SIG-M5 treated with dmso at 0.1 percent for 504 hours (cell line): ENCODE measurements at regions not wholly inside any gene's neighbourhood (a gene's known extent, or its start where the extent isn't known, plus 50 kb on each side); places are given as distances from the start of the nearest gene placed in this dataset.
"Not testable (repeated sequence)": the region's sequence is repeated elsewhere in the genome, so short reads cannot be mapped to it uniquely, and the experiment has no call there.

ENCODE experiments used
- DNase-seq: peaks from one replicate; lab custom pipeline; 2025; ENCODE audit not compliant: unreplicated experiment; lab: John Stamatoyannopoulos, UW

- not testable (repeated sequence) for DNase-seq
Observed at GRCh38 chr17:30713805-30714204, 110.7 kb downstream of the CRLF3 start.

GRCh38 chr17:30712859-30713258, 111.6 kb downstream of the CRLF3 start:
- DNase-seq = not testable (repeated sequence)

- DNase-seq = not testable (repeated sequence)
Observed at GRCh38 chr17:30711626-30712507, 112.6 kb downstream of the CRLF3 start.

DNA sequence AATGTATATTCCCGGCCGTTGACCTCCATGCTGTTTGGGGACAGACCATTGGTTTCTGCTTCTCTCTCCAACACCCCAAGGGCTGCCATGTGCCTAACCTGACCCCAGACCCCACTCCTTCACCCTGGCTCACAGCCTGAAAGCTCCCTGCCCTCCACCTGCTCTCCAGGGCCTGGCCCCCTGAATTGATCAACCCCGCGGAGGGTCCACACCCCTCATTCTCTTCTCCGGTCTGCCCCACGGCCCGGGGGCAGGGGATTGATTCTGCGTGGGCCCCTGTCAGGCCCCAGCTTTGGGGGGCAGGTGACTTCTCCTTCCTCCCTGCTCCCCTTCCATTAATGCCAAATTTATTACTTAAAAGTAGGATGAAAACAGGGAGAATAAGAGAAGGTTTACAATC, 113.3 kb downstream of the CRLF3 start:
- DNase-seq = not testable (repeated sequence)

GRCh38 chr17:30710276-30711088, 114.0 kb downstream of the CRLF3 start:
- not testable (repeated sequence) for DNase-seq

GRCh38 chr17:30709561-30710275, 114.8 kb downstream of the CRLF3 start:
- not testable (repeated sequence) for DNase-seq

- DNase-seq = not testable (repeated sequence)
Observed at GRCh38 chr17:30709096-30709495, 115.4 kb downstream of the CRLF3 start.

- DNase-seq = peak; percentile 84
Observed at GRCh38 chr17:30708241-30709078, 116.0 kb downstream of the CRLF3 start.

DNA sequence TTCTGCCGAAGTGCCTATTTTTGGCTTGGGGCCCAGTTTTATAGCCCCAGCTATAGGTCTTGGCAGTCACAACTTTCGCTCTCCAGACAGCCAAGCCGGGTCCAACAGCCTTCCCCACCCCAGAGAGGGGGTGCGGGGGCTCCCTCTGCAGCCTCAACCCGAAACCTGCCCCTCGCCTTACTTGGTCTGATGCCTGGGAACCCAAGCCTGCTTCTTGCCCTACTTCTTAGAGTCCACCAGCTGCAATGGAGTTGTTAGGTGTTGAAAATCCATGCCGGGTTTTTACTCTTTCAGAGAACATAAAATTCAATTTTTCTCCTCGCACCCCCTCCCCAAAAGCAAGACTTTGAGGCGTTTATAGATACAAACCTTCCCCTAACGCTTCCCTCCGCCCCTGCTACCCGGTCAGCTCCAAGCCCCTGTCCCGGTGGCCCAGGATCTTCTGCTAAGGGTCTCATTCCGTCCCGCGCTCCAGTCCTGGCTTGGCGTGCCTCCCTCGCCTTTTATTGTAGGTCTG, 116.7 kb downstream of the CRLF3 start:
- DNase-seq = not testable (repeated sequence)

DNA sequence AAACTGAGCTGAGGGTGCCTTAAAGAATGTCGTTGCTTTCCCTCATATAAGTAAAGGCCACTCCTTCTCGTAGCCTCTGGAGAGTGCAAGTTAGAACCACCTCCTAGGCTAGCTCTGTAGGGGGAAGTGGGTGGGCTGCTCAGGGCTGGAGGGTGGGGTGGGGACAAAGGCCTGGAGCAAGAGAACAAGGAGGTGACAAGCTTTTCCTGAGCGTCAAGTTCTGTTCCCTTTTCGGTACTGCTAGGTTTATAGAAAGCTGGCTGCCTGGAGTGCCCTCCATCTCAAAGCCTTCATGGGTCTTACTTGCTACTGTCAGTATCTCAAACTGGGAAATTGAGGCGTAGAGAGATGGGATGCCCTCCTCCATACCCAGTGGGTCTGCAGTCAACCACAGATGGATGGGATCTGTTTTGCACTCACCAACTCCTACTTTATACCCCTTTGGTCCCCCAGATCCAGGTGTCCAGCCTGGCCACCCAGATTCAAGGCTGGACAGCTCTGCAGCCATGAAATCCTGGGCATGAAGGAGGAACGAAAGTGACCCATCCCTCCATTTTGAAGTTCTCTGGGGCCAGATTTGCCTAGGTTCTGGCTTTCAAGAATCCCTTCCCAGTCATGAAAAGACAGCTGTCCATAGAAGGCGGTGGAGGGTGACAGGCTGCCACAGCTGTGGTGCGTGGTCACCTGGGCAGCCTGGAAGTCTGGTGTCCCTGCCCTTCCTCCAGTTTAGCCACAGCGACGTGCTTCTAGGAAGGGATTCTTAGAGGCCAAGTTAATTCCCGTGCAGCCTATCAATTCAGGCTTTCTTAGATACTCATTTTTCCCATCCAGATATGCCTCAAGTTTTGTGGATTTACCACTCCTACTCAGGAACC, 117.8 kb downstream of the CRLF3 start:
- DNase-seq = peak; percentile 73

- DNase-seq = not testable (repeated sequence)
Observed at GRCh38 chr17:30706004-30706403, 118.5 kb downstream of the CRLF3 start.

DNA sequence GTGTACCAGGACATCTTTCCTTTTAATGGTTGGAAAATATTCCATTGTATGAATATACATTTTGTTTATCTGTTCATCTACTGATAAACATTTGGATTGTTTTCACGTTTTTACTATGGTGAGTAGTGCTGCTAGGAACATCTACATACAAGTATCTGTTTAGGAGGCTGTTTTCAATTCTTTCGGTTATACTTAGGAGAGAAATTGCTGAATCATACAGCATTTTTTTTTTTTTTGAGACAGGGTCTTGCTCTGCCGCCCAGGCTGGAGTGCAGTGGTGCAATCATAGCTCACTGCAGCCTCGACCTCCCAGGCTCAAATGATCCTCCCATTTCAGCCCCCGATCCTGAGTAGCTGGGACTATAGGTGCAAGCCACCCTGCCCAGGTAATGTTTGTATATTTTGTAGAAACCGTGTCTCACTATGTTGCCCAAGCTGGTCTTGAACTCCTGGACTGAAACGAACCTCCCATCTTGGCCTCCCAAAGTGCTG, 122.9 kb downstream of the CRLF3 start:
- DNase-seq = no peak

DNA sequence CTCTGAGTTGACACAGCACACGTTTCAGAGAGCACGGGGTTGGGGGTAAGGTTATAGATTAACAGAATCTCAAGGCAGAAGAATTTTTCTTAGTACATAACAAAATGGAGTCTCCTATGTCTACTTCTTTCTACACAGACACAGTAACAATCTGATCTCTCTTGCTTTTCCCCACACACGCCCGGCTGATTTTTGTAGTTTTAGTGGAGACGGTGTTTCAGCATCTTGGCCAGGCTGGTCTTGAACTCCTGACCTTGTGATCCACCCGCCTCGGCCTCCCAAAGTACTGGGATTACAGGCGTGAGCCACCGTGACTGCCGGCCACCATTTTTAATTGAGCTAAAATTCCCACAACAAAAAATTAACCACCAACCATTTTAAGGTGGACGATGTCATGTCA, 123.7 kb downstream of the CRLF3 start:
- DNase-seq = not testable (repeated sequence)

GRCh38 chr17:30697619-30698460, 126.7 kb downstream of the CRLF3 start:
- DNase-seq = not testable (repeated sequence)

- no peak for DNase-seq
Observed at GRCh38 chr17:30696234-30696633, 128.3 kb downstream of the CRLF3 start.

DNA sequence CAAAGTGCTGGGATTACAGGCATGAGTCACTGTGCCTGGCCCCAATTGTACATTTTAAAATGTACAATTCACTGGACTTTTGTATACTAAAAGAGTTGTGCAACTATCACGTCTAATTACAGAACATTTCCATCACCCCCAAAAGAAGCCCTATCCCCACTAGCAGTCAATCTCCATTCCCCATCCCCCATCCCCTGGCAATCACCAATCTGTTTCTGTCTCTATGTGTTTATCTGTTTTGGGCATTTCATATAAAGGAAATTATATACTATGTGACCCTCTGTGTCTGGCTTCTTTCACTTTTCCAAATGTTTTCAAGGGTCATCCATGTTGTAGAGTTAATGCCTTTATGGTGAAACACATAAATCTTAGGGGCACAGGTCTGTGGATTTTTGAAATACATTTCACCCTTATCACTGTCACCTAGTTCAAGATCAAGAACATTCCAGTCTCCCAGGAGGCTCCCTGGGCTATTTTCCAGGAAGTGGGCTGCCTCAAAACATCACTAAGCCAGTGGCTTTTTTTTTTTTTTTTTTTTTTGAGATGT, 129.2 kb downstream of the CRLF3 start:
- DNase-seq = not testable (repeated sequence)

DNA sequence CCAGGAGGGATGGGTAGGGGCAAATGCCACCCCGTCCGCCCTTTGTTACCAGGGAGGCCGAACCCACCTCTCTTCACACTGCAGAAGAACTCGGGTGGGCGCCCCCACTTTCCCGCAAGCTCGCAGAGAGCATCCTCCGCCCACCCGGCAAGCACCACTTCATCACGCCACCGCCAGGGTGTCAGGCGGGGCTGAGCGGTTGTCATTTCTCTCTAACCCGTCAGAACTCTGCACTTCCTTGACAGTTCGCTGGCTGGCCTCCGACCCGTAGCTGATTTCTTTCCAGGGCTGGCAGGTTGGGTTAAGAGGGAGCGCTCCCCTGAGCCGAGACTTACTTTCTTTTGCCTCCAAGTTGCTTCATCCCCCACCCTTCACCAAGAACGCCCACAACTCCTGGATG, 130.7 kb downstream of the CRLF3 start:
- DNase-seq = not testable (repeated sequence)
